GM23338 (cell line): ENCODE measurements at regions not wholly inside any gene's neighbourhood (a gene's known extent, or its start where the extent isn't known, plus 50 kb on each side); places are given as distances from the start of the nearest gene placed in this dataset.

Source experiments
- CREB1 ChIP-seq: fragments of 250-450 bp; sonication (Bioruptor Pico); IDR thresholded peaks from 2 replicates; pipeline ENCODE4 v1.5.0; 2020; ENCODE audit warnings: low read depth, mild to moderate bottlenecking, moderate library complexity
- CTCF ChIP-seq, 2 experiments: fragments of 200-600 bp in 1 of 2; sonication (generic) in 1 of 2; conservative IDR thresholded peaks; 2 replicates each; pipeline versions ENCODE4 v1.5.1 to v1.6.1; 2016 to 2017; ENCODE audit warnings: antibody characterized with exemption in 2 of 2, low read depth in 2 of 2, mild to moderate bottlenecking in 2 of 2, moderate library complexity in 1 of 2
- ETS1 ChIP-seq: IDR thresholded peaks from 2 replicates; pipeline ENCODE4 v1.6.1; 2016; ENCODE audit warnings: antibody characterized with exemption
- EZH2 ChIP-seq: fragments of 200-600 bp; sonication (generic); IDR thresholded peaks from one replicate; pipeline ENCODE4 v1.8.0; 2017; ENCODE audit warnings: antibody characterized with exemption, mild to moderate bottlenecking, low read depth; ENCODE audit not compliant: unreplicated experiment
- EZH2phosphoT487 ChIP-seq: fragments of 200-600 bp; sonication (generic); IDR thresholded peaks from one replicate; pipeline ENCODE4 v1.8.1; 2018; ENCODE audit warnings: antibody characterized with exemption; ENCODE audit not compliant: unreplicated experiment
- POLR2AphosphoS5 ChIP-seq: IDR thresholded peaks from 2 replicates; pipeline ENCODE4 v1.6.1; 2016; ENCODE audit warnings: antibody characterized with exemption, low read depth

GRCh38 chr22:27397036-27397953, 404.3 kb downstream of the MN1 start:
- TF ChIP-seq CTCF (conservative IDR thresholded peaks at IDR 0.05; ENCODE audit: low read depth in 2 of 2) (no peak), EZH2 (no peak), CREB1 (CRISPR knock-in tag) (no peak), EZH2phosphoT487 (no peak), POLR2AphosphoS5 (no peak), ETS1 (no peak)
